ENCODE measurements at regions not wholly inside any gene's neighbourhood (a gene's known extent, or its start where the extent isn't known, plus 50 kb on each side); places are given as distances from the start of the nearest gene placed in this dataset.

DNA sequence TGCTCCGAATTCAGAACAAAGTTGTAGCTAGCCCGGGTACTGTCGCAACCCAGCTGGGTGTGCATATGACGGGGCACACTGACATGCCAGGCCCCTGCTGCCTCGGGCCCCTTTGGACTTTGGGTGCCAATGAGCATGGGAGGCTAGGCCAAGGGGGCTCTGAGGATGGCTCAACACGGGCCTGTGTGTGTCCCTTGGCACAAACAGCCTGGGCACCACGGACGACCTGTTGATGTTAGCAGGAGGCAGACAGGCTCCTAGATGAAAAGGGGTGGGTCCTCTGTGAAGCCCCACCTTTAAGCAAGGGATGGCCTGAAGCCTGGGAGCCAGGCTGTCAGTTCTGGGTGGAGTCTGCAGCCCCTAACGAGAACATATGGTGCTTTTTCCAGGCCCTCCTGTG is 1688.2 kb downstream of the EFNA5 start:
- TF ChIP-seq FOXM1 (IDR thresholded peaks at IDR 0.05; ENCODE audit: borderline replicate concordance, low read depth) (no peak), EP300 (IDR thresholded peaks at IDR 0.05; ENCODE audit: borderline replicate concordance) (no peak), RAD21 (IDR thresholded peaks at IDR 0.05; ENCODE audit: low read depth) (no peak), CEBPB (IDR thresholded peaks at IDR 0.05) (no peak), USF1 (IDR thresholded peaks at IDR 0.05) (no peak), EGR1 (IDR thresholded peaks at IDR 0.05) (no peak), CREB1 (IDR thresholded peaks at IDR 0.05; ENCODE audit: low read depth) (no peak), TCF12 (IDR thresholded peaks at IDR 0.05; ENCODE audit: low read depth) (no peak), YY1 (IDR thresholded peaks at IDR 0.05; ENCODE audit: low read depth) (no peak), TEAD4 (IDR thresholded peaks at IDR 0.05) (no peak)
- TF ChIP-seq, protein P1, sequence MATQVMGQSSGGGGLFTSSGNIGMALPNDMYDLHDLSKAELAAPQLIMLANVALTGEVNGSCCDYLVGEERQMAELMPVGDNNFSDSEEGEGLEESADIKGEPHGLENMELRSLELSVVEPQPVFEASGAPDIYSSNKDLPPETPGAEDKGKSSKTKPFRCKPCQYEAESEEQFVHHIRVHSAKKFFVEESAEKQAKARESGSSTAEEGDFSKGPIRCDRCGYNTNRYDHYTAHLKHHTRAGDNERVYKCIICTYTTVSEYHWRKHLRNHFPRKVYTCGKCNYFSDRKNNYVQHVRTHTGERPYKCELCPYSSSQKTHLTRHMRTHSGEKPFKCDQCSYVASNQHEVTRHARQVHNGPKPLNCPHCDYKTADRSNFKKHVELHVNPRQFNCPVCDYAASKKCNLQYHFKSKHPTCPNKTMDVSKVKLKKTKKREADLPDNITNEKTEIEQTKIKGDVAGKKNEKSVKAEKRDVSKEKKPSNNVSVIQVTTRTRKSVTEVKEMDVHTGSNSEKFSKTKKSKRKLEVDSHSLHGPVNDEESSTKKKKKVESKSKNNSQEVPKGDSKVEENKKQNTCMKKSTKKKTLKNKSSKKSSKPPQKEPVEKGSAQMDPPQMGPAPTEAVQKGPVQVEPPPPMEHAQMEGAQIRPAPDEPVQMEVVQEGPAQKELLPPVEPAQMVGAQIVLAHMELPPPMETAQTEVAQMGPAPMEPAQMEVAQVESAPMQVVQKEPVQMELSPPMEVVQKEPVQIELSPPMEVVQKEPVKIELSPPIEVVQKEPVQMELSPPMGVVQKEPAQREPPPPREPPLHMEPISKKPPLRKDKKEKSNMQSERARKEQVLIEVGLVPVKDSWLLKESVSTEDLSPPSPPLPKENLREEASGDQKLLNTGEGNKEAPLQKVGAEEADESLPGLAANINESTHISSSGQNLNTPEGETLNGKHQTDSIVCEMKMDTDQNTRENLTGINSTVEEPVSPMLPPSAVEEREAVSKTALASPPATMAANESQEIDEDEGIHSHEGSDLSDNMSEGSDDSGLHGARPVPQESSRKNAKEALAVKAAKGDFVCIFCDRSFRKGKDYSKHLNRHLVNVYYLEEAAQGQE (IDR thresholded peaks at IDR 0.05; ENCODE audit: low read depth): no peak

- no peak for TF ChIP-seq TEAD4 (IDR thresholded peaks at IDR 0.05)
- no peak for TF ChIP-seq TCF12 (IDR thresholded peaks at IDR 0.05; ENCODE audit: low read depth)
- no peak for TF ChIP-seq YY1 (IDR thresholded peaks at IDR 0.05; ENCODE audit: low read depth)
- TF ChIP-seq FOXM1 (IDR thresholded peaks at IDR 0.05; ENCODE audit: borderline replicate concordance, low read depth): no peak
- TF ChIP-seq ZBTB7A (IDR thresholded peaks at IDR 0.05; ENCODE audit: low read depth): no peak
- no peak for TF ChIP-seq CREB1 (IDR thresholded peaks at IDR 0.05; ENCODE audit: low read depth)
- TF ChIP-seq EGR1 (IDR thresholded peaks at IDR 0.05): no peak
- no peak for TF ChIP-seq RAD21 (IDR thresholded peaks at IDR 0.05; ENCODE audit: low read depth)
- TF ChIP-seq EP300 (IDR thresholded peaks at IDR 0.05; ENCODE audit: borderline replicate concordance): no peak
- TF ChIP-seq CEBPB (IDR thresholded peaks at IDR 0.05): no peak
- TF ChIP-seq, protein P2, sequence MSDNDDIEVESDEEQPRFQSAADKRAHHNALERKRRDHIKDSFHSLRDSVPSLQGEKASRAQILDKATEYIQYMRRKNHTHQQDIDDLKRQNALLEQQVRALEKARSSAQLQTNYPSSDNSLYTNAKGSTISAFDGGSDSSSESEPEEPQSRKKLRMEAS (IDR thresholded peaks at IDR 0.05): no peak
- TF ChIP-seq, protein P1 (IDR thresholded peaks at IDR 0.05; ENCODE audit: low read depth): no peak
- TF ChIP-seq USF1 (IDR thresholded peaks at IDR 0.05): no peak
Observed at GRCh38 chr5:105978011-105978410, 1692.7 kb downstream of the EFNA5 start.

DNA sequence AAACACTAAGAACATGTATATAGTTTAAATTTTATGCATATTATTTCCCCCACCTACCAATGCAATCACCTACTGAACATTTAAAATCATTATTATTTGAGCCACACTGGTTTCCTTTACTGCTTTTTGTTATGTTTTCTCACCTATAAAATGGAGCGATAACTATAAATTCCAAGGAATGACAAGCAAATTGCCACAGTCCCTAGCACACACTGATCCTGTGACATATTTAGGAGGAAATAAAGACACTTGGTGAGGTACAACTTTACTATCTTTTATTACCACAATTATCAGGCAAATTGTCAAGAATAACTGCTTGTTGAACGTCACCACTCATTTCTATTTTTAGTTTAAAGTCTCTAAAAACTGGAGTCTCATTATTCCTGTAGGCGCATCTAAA is 1693.6 kb downstream of the EFNA5 start:
- TF ChIP-seq CEBPB (IDR thresholded peaks at IDR 0.05) (no peak), USF1 (IDR thresholded peaks at IDR 0.05) (no peak), TCF12 (IDR thresholded peaks at IDR 0.05; ENCODE audit: low read depth) (no peak), FOXM1 (IDR thresholded peaks at IDR 0.05; ENCODE audit: borderline replicate concordance, low read depth) (no peak), EGR1 (IDR thresholded peaks at IDR 0.05) (no peak), EP300 (IDR thresholded peaks at IDR 0.05; ENCODE audit: borderline replicate concordance) (no peak), NFIC (IDR thresholded peaks at IDR 0.05) (no peak), TAF1 (IDR thresholded peaks at IDR 0.05; ENCODE audit: low read depth) (no peak), CREB1 (IDR thresholded peaks at IDR 0.05; ENCODE audit: low read depth) (no peak), RAD21 (IDR thresholded peaks at IDR 0.05; ENCODE audit: low read depth) (no peak), YY1 (IDR thresholded peaks at IDR 0.05; ENCODE audit: low read depth) (no peak), TEAD4 (IDR thresholded peaks at IDR 0.05) (no peak)
- TF ChIP-seq, protein P2 (IDR thresholded peaks at IDR 0.05): no peak
- TF ChIP-seq, protein P1 (IDR thresholded peaks at IDR 0.05; ENCODE audit: low read depth): no peak

DNA sequence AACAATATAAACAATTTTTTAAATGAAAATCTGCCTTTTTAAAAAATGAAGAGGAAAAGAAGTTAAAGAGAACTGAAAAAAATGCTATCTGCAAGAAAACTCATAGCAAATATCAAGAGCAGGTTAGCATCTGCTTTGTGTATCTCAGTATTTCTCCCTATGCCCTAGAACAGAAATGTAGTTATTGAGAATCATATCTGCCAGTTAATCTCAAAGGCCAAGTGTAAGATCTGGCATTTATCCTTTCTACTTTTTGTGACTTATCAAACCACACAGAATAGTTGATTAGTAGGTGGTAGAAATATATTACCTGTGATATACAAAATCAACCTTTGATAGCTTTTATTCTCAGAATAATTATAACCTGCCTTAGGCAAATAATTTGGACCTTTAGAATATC is 1699.8 kb downstream of the EFNA5 start:
- no peak for TF ChIP-seq NFIC (IDR thresholded peaks at IDR 0.05)
- TF ChIP-seq, protein P1 (IDR thresholded peaks at IDR 0.05; ENCODE audit: low read depth): no peak
- no peak for TF ChIP-seq EP300 (IDR thresholded peaks at IDR 0.05; ENCODE audit: borderline replicate concordance)
